GM12875 (cell line): ENCODE measurements at regions not wholly inside any gene's neighbourhood (a gene's known extent, or its start where the extent isn't known, plus 50 kb on each side); places are given as distances from the start of the nearest gene placed in this dataset.

Experiments
- H3K4me3 ChIP-seq: one replicate; pipeline ENCODE4 v1.5.1; 2011; ENCODE audit warnings: low read depth, low read length, control low read depth
- CTCF ChIP-seq: IDR thresholded peaks from 2 replicates; pipeline ENCODE4 v1.5.1; 2011; ENCODE audit warnings: low read depth, mild to moderate bottlenecking, control low read depth, inconsistent platforms, low read length, moderate library complexity, borderline replicate concordance; ENCODE audit not compliant: insufficient read depth

- H3K4me3 ChIP-seq, result no peak overlapping the region
- no peak for TF ChIP-seq CTCF
Measured at GRCh38 chr2:217451666-217452065, 551.1 kb downstream of the TNS1 start.

- no peak for TF ChIP-seq CTCF
- no peak overlapping the region for H3K4me3 ChIP-seq
Measured at GRCh38 chr2:217449444-217449843, 553.4 kb downstream of the TNS1 start.

- no peak for TF ChIP-seq CTCF
- H3K4me3 ChIP-seq, result no peak overlapping the region
Measured at GRCh38 chr2:217448860-217449259, 553.9 kb downstream of the TNS1 start.

- no peak for TF ChIP-seq CTCF
- H3K4me3 ChIP-seq, result no peak overlapping the region
Measured at GRCh38 chr2:217445723-217446122, 557.1 kb downstream of the TNS1 start.

GRCh38 chr2:217444932-217445331 is 557.9 kb downstream of the TNS1 start:
- no peak overlapping the region for H3K4me3 ChIP-seq
- no peak for TF ChIP-seq CTCF

- TF ChIP-seq CTCF, result no peak
- no peak overlapping the region for H3K4me3 ChIP-seq
Measured at GRCh38 chr2:217444509-217444908, 558.3 kb downstream of the TNS1 start.

- TF ChIP-seq CTCF, result no peak
- H3K4me3 ChIP-seq, result no peak overlapping the region
Measured at GRCh38 chr2:217443601-217444000, 559.2 kb downstream of the TNS1 start.
